ENCODE measurements at regions not wholly inside any gene's neighbourhood (a gene's known extent, or its start where the extent isn't known, plus 50 kb on each side); places are given as distances from the start of the nearest gene placed in this dataset.

GRCh38 chr7:130875265-130875741, 141.3 kb upstream of the KLF14 start:
- TF ChIP-seq CTCF (IDR thresholded peaks at IDR 0.05): peak; percentile 66 to 88 (median 66)
- no peak for TF ChIP-seq POLR2A (IDR thresholded peaks at IDR 0.05)
- no peak for TF ChIP-seq POLR2AphosphoS5 (IDR thresholded peaks at IDR 0.05)
